Prostate gland (tissue), 2 donors: ENCODE measurements at regions not wholly inside any gene's neighbourhood (a gene's known extent, or its start where the extent isn't known, plus 50 kb on each side); places are given as distances from the start of the nearest gene placed in this dataset.
"Not testable (repeated sequence)": the region's sequence is repeated elsewhere in the genome, so short reads cannot be mapped to it uniquely, and the experiment has no call there.

Experiments
- DNase-seq: peaks from one replicate; pipeline ENCODE4 v3.0.0-alpha.2; 2019; ENCODE audit warnings: low spot score
- H3K27ac ChIP-seq, 2 donors: fragments of 200-600 bp; sonication (generic); 2 replicates each; pipeline ENCODE4 v1.5.1; 2017 to 2019
- H3K27me3 ChIP-seq: fragments of 200-600 bp; sonication (generic); replicated peaks from 2 replicates; pipeline ENCODE4 v1.5.1; 2019; ENCODE audit not compliant: insufficient read depth
- H3K36me3 ChIP-seq, 2 donors: fragments of 200-600 bp; sonication (generic); 1 replicate in 1 of 2; 2 replicates in 1 of 2; pipeline versions ENCODE4 v1.5.1 to v1.8.1; 2017 to 2019
- H3K4me1 ChIP-seq: fragments of 200-600 bp; sonication (generic); replicated peaks from 2 replicates; pipeline ENCODE4 v1.5.1; 2019
- H3K4me3 ChIP-seq, 2 donors: fragments of 200-600 bp; sonication (generic); 2 replicates each; pipeline ENCODE4 v1.5.1; 2017 to 2019
- H3K9me3 ChIP-seq: fragments of 200-600 bp; sonication (generic); 2 replicates; pipeline ENCODE4 v1.5.1; 2017
- CTCF ChIP-seq, 4 experiments: fragments of 200-600 bp in 2 of 4; fragments of 450-650 bp in 2 of 4; sonication (generic) in 2 of 4; IDR thresholded peaks; 1 replicate in 3 of 4; 2 replicates in 1 of 4; pipeline ENCODE4 v1.5.1; 2016 to 2019; ENCODE audit warnings: antibody characterized with exemption in 4 of 4, mild to moderate bottlenecking in 2 of 4, moderate library complexity in 2 of 4
- POLR2A ChIP-seq: fragments of 450-650 bp; IDR thresholded peaks from one replicate; pipeline ENCODE4 v1.6.1; 2016; ENCODE audit warnings: antibody characterized with exemption, mild to moderate bottlenecking
- POLR2AphosphoS5 ChIP-seq: sonication (generic); formaldehyde crosslinking; IDR thresholded peaks from one replicate; pipeline ENCODE4 v1.6.1; 2017; ENCODE audit warnings: antibody characterized with exemption
- WGBS: methylation state at CpG from one replicate; pipeline ENCODE4 v1.1.5; 2018; 5-methylcytosine and 5-hydroxymethylcytosine counted together
- intact Hi-C: fragments of 100-400 bp; cut with DNase I; formaldehyde crosslinking; loops from one replicate; pipeline ENCODE4 v1.14.2; 2022

- H3K27ac ChIP-seq: no peak overlapping the region
- H3K4me3 ChIP-seq: no peak overlapping the region
- H3K4me1 ChIP-seq: no peaks in the 10 kb centered on the region
- intact Hi-C loops: no loop called here
- H3K36me3 ChIP-seq: no peaks in the 10 kb centered on the region
- TF ChIP-seq POLR2A (no peak), POLR2AphosphoS5 (no peak), CTCF (IDR thresholded peaks at IDR 0.05) (no peak)
- WGBS: 76% methylated on average over 3 of the region's 3 CpGs
- H3K9me3 ChIP-seq: no peaks in the 10 kb centered on the region
- DNase-seq: no peak
- H3K27me3 ChIP-seq: no peaks in the 10 kb centered on the region
Observed at GRCh38 chr9:97188545-97188944, 118.9 kb upstream of the CCDC180 start.

- H3K27ac ChIP-seq, DNase-seq, H3K4me1 ChIP-seq, H3K36me3 ChIP-seq, H3K4me3 ChIP-seq, H3K27me3 ChIP-seq, H3K9me3 ChIP-seq, intact Hi-C loops: not testable (repeated sequence)
- WGBS: 71% methylated on average over 1 of the region's 1 CpG
Observed at GRCh38 chr9:97187706-97188105, 119.8 kb upstream of the CCDC180 start.

- no peak overlapping the region for H3K4me3 ChIP-seq
- no peaks in the 10 kb centered on the region for H3K9me3 ChIP-seq
- H3K4me1 ChIP-seq: no peaks in the 10 kb centered on the region
- intact Hi-C loops: no loop called here
- H3K36me3 ChIP-seq: no peaks in the 10 kb centered on the region
- TF ChIP-seq CTCF (IDR thresholded peaks at IDR 0.05) (no peak), POLR2A (no peak), POLR2AphosphoS5 (no peak)
- no peak for DNase-seq
- WGBS: 79% methylated on average over 1 of the region's 1 CpG
- H3K27me3 ChIP-seq: no peaks in the 10 kb centered on the region
- no peak overlapping the region for H3K27ac ChIP-seq
Observed at GRCh38 chr9:97186493-97186892, 121.0 kb upstream of the CCDC180 start.

- 66% methylated on average over 2 of the region's 2 CpGs for WGBS
- H3K27ac ChIP-seq, DNase-seq, H3K4me3 ChIP-seq, H3K36me3 ChIP-seq, intact Hi-C loops, H3K9me3 ChIP-seq, H3K4me1 ChIP-seq, H3K27me3 ChIP-seq: not testable (repeated sequence)
Observed at GRCh38 chr9:97182532-97182931, 124.9 kb upstream of the CCDC180 start.

GRCh38 chr9:97179616-97180015 is 127.8 kb upstream of the CCDC180 start:
- intact Hi-C loops: no loop called here
- Histone ChIP-seq H3K9me3 (no peaks in the 10 kb centered on the region), H3K36me3 (no peaks in the 10 kb centered on the region), H3K27ac (no peak overlapping the region), H3K4me1 (no peaks in the 10 kb centered on the region), H3K4me3 (no peak overlapping the region), H3K27me3 (no peaks in the 10 kb centered on the region)
- DNase-seq: no peak
- TF ChIP-seq POLR2A (no peak), CTCF (IDR thresholded peaks at IDR 0.05) (no peak), POLR2AphosphoS5 (no peak)

- no peaks in the 10 kb centered on the region for H3K9me3 ChIP-seq
- no peak for TF ChIP-seq CTCF (IDR thresholded peaks at IDR 0.05)
- TF ChIP-seq POLR2A: no peak
- TF ChIP-seq POLR2AphosphoS5: no peak
- no peak for DNase-seq
- intact Hi-C loops: no loop called here
- no peaks in the 10 kb centered on the region for H3K27me3 ChIP-seq
- H3K4me3 ChIP-seq: no peak overlapping the region
- H3K36me3 ChIP-seq: no peaks in the 10 kb centered on the region
- H3K4me1 ChIP-seq: no peaks in the 10 kb centered on the region
- no peak overlapping the region for H3K27ac ChIP-seq
- WGBS: 14% methylated on average over 5 of the region's 5 CpGs
Observed at GRCh38 chr9:97176206-97176605, 131.3 kb upstream of the CCDC180 start.

- DNase-seq, H3K4me3 ChIP-seq, H3K9me3 ChIP-seq, intact Hi-C loops, H3K4me1 ChIP-seq, H3K27me3 ChIP-seq, H3K27ac ChIP-seq, H3K36me3 ChIP-seq: not testable (repeated sequence)
Observed at GRCh38 chr9:97168174-97168573, 129.2 kb upstream of the CTSV start.

GRCh38 chr9:97166496-97167138 is 127.7 kb upstream of the CTSV start:
- intact Hi-C loops, H3K9me3 ChIP-seq, DNase-seq, H3K36me3 ChIP-seq, H3K4me1 ChIP-seq, H3K27ac ChIP-seq, H3K4me3 ChIP-seq, H3K27me3 ChIP-seq: not testable (repeated sequence)
